ENCODE measurements at regions not wholly inside any gene's neighbourhood (a gene's known extent, or its start where the extent isn't known, plus 50 kb on each side); places are given as distances from the start of the nearest gene placed in this dataset.
"Not testable (repeated sequence)": the region's sequence is repeated elsewhere in the genome, so short reads cannot be mapped to it uniquely, and the experiment has no call there.

- Histone ChIP-seq H3K4me1 (ENCODE audit: control insufficient read depth, low read depth, low read length) (no peaks in the 10 kb centered on the region), H3K27me3 (ENCODE audit: control insufficient read depth, insufficient read depth, low read length) (no peaks in the 10 kb centered on the region), H3K9ac (ENCODE audit: low read length) (no peak overlapping the region), H3K9me3 (ENCODE audit: control insufficient read depth, low read depth, low read length) (no peaks in the 10 kb centered on the region), H3K4me3 (ENCODE audit: low read length) (no peak overlapping the region), H3K27ac (ENCODE audit: low read length) (no peak overlapping the region), H3K36me3 (ENCODE audit: control insufficient read depth, low read depth, low read length) (no peaks in the 10 kb centered on the region)
Measured at GRCh38 chr3:148556664-148557063, 141.0 kb upstream of the AGTR1 start.

- not testable (repeated sequence) for H3K36me3 ChIP-seq (ENCODE audit: control insufficient read depth, low read depth, low read length); H3K27ac ChIP-seq (ENCODE audit: low read length); H3K27me3 ChIP-seq (ENCODE audit: control insufficient read depth, insufficient read depth, low read length); H3K9ac ChIP-seq (ENCODE audit: low read length); H3K4me3 ChIP-seq (ENCODE audit: low read length); H3K4me1 ChIP-seq (ENCODE audit: control insufficient read depth, low read depth, low read length); H3K9me3 ChIP-seq (ENCODE audit: control insufficient read depth, low read depth, low read length)
Measured at GRCh38 chr3:148577579-148577978, 120.1 kb upstream of the AGTR1 start.

GRCh38 chr3:148582126-148582525 is 115.6 kb upstream of the AGTR1 start:
- H3K4me1 ChIP-seq (ENCODE audit: control insufficient read depth, low read depth, low read length) = no peaks in the 10 kb centered on the region
- no peaks in the 10 kb centered on the region for H3K36me3 ChIP-seq (ENCODE audit: control insufficient read depth, low read depth, low read length)
- no peak overlapping the region for H3K4me3 ChIP-seq (ENCODE audit: low read length)
- H3K9me3 ChIP-seq (ENCODE audit: control insufficient read depth, low read depth, low read length) = peaks cover 2% of the 10 kb centered on the region
- no peaks in the 10 kb centered on the region for H3K27me3 ChIP-seq (ENCODE audit: control insufficient read depth, insufficient read depth, low read length)
- H3K9ac ChIP-seq (ENCODE audit: low read length) = no peak overlapping the region
- H3K27ac ChIP-seq (ENCODE audit: low read length) = no peak overlapping the region

GRCh38 chr3:148583793-148584192 is 113.9 kb upstream of the AGTR1 start:
- Histone ChIP-seq H3K9ac (ENCODE audit: low read length) (no peak overlapping the region), H3K36me3 (ENCODE audit: control insufficient read depth, low read depth, low read length) (no peaks in the 10 kb centered on the region), H3K4me1 (ENCODE audit: control insufficient read depth, low read depth, low read length) (no peaks in the 10 kb centered on the region), H3K4me3 (ENCODE audit: low read length) (no peak overlapping the region), H3K27ac (ENCODE audit: low read length) (no peak overlapping the region), H3K27me3 (ENCODE audit: control insufficient read depth, insufficient read depth, low read length) (no peaks in the 10 kb centered on the region), H3K9me3 (ENCODE audit: control insufficient read depth, low read depth, low read length) (no peaks in the 10 kb centered on the region)

- Histone ChIP-seq H3K27me3 (ENCODE audit: control insufficient read depth, insufficient read depth, low read length) (no peaks in the 10 kb centered on the region), H3K4me1 (ENCODE audit: control insufficient read depth, low read depth, low read length) (no peaks in the 10 kb centered on the region), H3K4me3 (ENCODE audit: low read length) (no peak overlapping the region), H3K9ac (ENCODE audit: low read length) (no peak overlapping the region), H3K36me3 (ENCODE audit: control insufficient read depth, low read depth, low read length) (no peaks in the 10 kb centered on the region), H3K27ac (ENCODE audit: low read length) (no peak overlapping the region), H3K9me3 (ENCODE audit: control insufficient read depth, low read depth, low read length) (no peaks in the 10 kb centered on the region)
Measured at GRCh38 chr3:148584438-148584837, 113.3 kb upstream of the AGTR1 start.

- H3K27me3 ChIP-seq (ENCODE audit: control insufficient read depth, insufficient read depth, low read length) = no peaks in the 10 kb centered on the region
- no peak overlapping the region for H3K4me3 ChIP-seq (ENCODE audit: low read length)
- H3K9ac ChIP-seq (ENCODE audit: low read length) = no peak overlapping the region
- no peaks in the 10 kb centered on the region for H3K9me3 ChIP-seq (ENCODE audit: control insufficient read depth, low read depth, low read length)
- no peaks in the 10 kb centered on the region for H3K4me1 ChIP-seq (ENCODE audit: control insufficient read depth, low read depth, low read length)
- no peak overlapping the region for H3K27ac ChIP-seq (ENCODE audit: low read length)
- H3K36me3 ChIP-seq (ENCODE audit: control insufficient read depth, low read depth, low read length) = no peaks in the 10 kb centered on the region
Measured at GRCh38 chr3:148585671-148586379, 111.9 kb upstream of the AGTR1 start.

GRCh38 chr3:148588291-148588690 is 109.4 kb upstream of the AGTR1 start:
- H3K27ac ChIP-seq (ENCODE audit: low read length) = no peak overlapping the region
- H3K4me1 ChIP-seq (ENCODE audit: control insufficient read depth, low read depth, low read length) = no peaks in the 10 kb centered on the region
- H3K9ac ChIP-seq (ENCODE audit: low read length) = no peak overlapping the region
- H3K27me3 ChIP-seq (ENCODE audit: control insufficient read depth, insufficient read depth, low read length) = no peaks in the 10 kb centered on the region
- no peaks in the 10 kb centered on the region for H3K9me3 ChIP-seq (ENCODE audit: control insufficient read depth, low read depth, low read length)
- no peaks in the 10 kb centered on the region for H3K36me3 ChIP-seq (ENCODE audit: control insufficient read depth, low read depth, low read length)
- no peak overlapping the region for H3K4me3 ChIP-seq (ENCODE audit: low read length)

- Histone ChIP-seq H3K9me3 (ENCODE audit: control insufficient read depth, low read depth, low read length) (no peaks in the 10 kb centered on the region), H3K4me3 (ENCODE audit: low read length) (no peak overlapping the region), H3K36me3 (ENCODE audit: control insufficient read depth, low read depth, low read length) (no peaks in the 10 kb centered on the region), H3K4me1 (ENCODE audit: control insufficient read depth, low read depth, low read length) (no peaks in the 10 kb centered on the region), H3K27me3 (ENCODE audit: control insufficient read depth, insufficient read depth, low read length) (no peaks in the 10 kb centered on the region), H3K27ac (ENCODE audit: low read length) (no peak overlapping the region), H3K9ac (ENCODE audit: low read length) (no peak overlapping the region)
Measured at GRCh38 chr3:148591525-148591924, 106.2 kb upstream of the AGTR1 start.

- no peak overlapping the region for H3K9ac ChIP-seq (ENCODE audit: low read length)
- no peak overlapping the region for H3K27ac ChIP-seq (ENCODE audit: low read length)
- no peak overlapping the region for H3K4me3 ChIP-seq (ENCODE audit: low read length)
- H3K36me3 ChIP-seq (ENCODE audit: control insufficient read depth, low read depth, low read length) = no peaks in the 10 kb centered on the region
- no peaks in the 10 kb centered on the region for H3K4me1 ChIP-seq (ENCODE audit: control insufficient read depth, low read depth, low read length)
- no peaks in the 10 kb centered on the region for H3K27me3 ChIP-seq (ENCODE audit: control insufficient read depth, insufficient read depth, low read length)
- no peaks in the 10 kb centered on the region for H3K9me3 ChIP-seq (ENCODE audit: control insufficient read depth, low read depth, low read length)
Measured at GRCh38 chr3:148598619-148599018, 99.1 kb upstream of the AGTR1 start.

- Histone ChIP-seq H3K27ac (ENCODE audit: low read length) (no peak overlapping the region), H3K36me3 (ENCODE audit: control insufficient read depth, low read depth, low read length) (no peaks in the 10 kb centered on the region), H3K4me1 (ENCODE audit: control insufficient read depth, low read depth, low read length) (no peaks in the 10 kb centered on the region), H3K9ac (ENCODE audit: low read length) (no peak overlapping the region), H3K9me3 (ENCODE audit: control insufficient read depth, low read depth, low read length) (no peaks in the 10 kb centered on the region), H3K4me3 (ENCODE audit: low read length) (no peak overlapping the region), H3K27me3 (ENCODE audit: control insufficient read depth, insufficient read depth, low read length) (no peaks in the 10 kb centered on the region)
Measured at GRCh38 chr3:148599481-148599880, 98.2 kb upstream of the AGTR1 start.

GRCh38 chr3:148600440-148600839 is 97.3 kb upstream of the AGTR1 start:
- no peak overlapping the region for H3K27ac ChIP-seq (ENCODE audit: low read length)
- no peaks in the 10 kb centered on the region for H3K9me3 ChIP-seq (ENCODE audit: control insufficient read depth, low read depth, low read length)
- no peak overlapping the region for H3K9ac ChIP-seq (ENCODE audit: low read length)
- H3K27me3 ChIP-seq (ENCODE audit: control insufficient read depth, insufficient read depth, low read length) = no peaks in the 10 kb centered on the region
- H3K4me1 ChIP-seq (ENCODE audit: control insufficient read depth, low read depth, low read length) = no peaks in the 10 kb centered on the region
- H3K36me3 ChIP-seq (ENCODE audit: control insufficient read depth, low read depth, low read length) = no peaks in the 10 kb centered on the region
- H3K4me3 ChIP-seq (ENCODE audit: low read length) = no peak overlapping the region

- no peak overlapping the region for H3K9ac ChIP-seq (ENCODE audit: low read length)
- H3K9me3 ChIP-seq (ENCODE audit: control insufficient read depth, low read depth, low read length) = no peaks in the 10 kb centered on the region
- no peak overlapping the region for H3K27ac ChIP-seq (ENCODE audit: low read length)
- H3K4me1 ChIP-seq (ENCODE audit: control insufficient read depth, low read depth, low read length) = no peaks in the 10 kb centered on the region
- no peaks in the 10 kb centered on the region for H3K27me3 ChIP-seq (ENCODE audit: control insufficient read depth, insufficient read depth, low read length)
- H3K4me3 ChIP-seq (ENCODE audit: low read length) = no peak overlapping the region
- no peaks in the 10 kb centered on the region for H3K36me3 ChIP-seq (ENCODE audit: control insufficient read depth, low read depth, low read length)
Measured at GRCh38 chr3:148600902-148601765, 96.6 kb upstream of the AGTR1 start.

All from iPS-18a (cell line).